ENCODE measurements at regions not wholly inside any gene's neighbourhood (a gene's known extent, or its start where the extent isn't known, plus 50 kb on each side); places are given as distances from the start of the nearest gene placed in this dataset.

DNA sequence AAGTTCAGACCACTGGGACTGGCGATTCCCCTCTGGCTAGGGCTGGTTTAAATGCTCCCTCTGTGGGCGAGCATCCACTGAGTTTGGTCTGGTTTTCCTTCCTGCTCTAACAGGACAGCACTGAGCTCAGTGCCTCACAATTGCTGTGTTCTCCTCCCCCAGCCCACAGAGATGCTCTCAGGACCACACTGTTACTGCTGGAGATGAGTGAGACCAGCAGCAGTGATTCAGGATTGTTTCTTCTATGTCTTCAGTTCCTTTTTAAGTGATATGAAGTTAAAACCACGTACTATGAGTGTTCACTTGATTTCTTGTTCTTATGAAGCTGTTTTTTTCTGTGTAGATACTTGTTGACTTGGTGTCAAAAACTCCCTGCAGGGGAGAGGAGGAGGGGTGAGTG lies 180.4 kb upstream of the COL8A1 start:
- in situ Hi-C loops (cut with MboI; ENCODE audit: low sequenced_read_pairs), result no loop called here

- in situ Hi-C loops (cut with MboI; ENCODE audit: low sequenced_read_pairs), result no loop called here
These were observed 195.8 kb upstream of the COL8A1 start for GRCh38 chr3:99442599-99442998.

DNA sequence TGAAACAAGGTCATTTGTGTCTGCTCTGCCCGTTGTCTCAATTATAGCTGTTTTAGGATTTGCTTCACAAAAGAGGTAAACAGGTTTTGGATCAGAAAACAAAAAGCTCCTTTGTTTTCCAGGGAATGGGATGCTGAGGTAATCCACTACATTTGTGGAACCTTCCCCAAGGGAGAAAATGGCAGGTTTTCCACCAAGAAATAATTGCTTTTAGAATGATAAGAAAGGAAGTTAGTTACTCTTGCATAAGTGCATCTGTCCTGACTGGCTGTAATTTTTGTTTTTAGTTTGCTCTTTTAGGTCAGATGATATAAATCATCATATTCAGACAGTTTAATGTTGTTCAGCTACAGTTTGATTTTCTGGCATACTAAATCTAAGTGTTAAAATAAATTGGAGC lies 198.5 kb upstream of the COL8A1 start:
- in situ Hi-C loops (cut with MboI; ENCODE audit: low sequenced_read_pairs), result no loop called here

- in situ Hi-C loops (cut with MboI; ENCODE audit: low sequenced_read_pairs), result no loop called here
These were observed 204.2 kb upstream of the COL8A1 start for GRCh38 chr3:99434190-99434589.

- in situ Hi-C loops (cut with MboI; ENCODE audit: low sequenced_read_pairs), result no loop called here
These were observed 207.9 kb upstream of the COL8A1 start for GRCh38 chr3:99430348-99431134.

DNA sequence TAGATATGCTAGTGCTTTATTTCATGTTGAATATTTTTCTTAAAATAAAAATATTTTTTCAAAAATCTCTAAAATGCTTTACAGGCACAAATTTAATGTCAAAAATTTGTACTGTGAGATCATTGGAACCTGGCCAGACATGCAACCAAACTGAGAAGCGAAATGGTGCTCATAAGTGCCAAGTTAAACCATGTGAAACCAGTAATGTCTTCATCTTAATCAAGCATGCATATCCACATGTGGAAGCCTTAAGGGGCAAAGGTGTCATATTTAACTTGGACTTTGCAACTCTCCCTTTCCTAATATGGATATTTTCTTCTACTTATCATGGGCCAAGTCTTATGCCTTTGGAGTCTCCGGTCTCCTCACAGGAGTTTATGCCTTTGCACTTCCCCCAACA lies 208.9 kb upstream of the COL8A1 start:
- in situ Hi-C loops (cut with MboI; ENCODE audit: low sequenced_read_pairs), result no loop called here

- in situ Hi-C loops (cut with MboI; ENCODE audit: low sequenced_read_pairs), result no loop called here
These were observed 212.5 kb upstream of the COL8A1 start for GRCh38 chr3:99425930-99426329.

DNA sequence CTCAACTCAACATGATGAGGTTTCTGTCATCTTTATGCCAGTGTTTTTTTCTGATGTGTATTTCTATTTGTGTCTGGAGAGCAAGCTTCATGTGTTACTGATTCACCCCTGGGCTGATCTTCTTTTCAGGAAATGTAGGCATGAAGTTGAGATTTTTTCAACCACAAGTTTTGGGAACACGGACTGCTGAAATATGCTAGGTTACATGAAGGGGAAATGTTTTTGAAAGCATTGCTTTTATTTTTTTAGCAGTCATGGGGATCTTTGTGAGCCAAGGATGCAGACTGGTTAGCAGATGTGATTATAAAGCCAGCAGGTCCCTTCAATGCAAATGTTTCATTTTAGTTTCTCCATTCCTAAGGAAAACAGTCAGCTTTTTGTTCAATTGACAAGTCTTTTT lies 219.3 kb upstream of the COL8A1 start:
- in situ Hi-C loops (cut with MboI; ENCODE audit: low sequenced_read_pairs), result no loop called here

- in situ Hi-C loops (cut with MboI; ENCODE audit: low sequenced_read_pairs), result no loop called here
These were observed 219.7 kb upstream of the COL8A1 start for GRCh38 chr3:99418709-99419108.

DNA sequence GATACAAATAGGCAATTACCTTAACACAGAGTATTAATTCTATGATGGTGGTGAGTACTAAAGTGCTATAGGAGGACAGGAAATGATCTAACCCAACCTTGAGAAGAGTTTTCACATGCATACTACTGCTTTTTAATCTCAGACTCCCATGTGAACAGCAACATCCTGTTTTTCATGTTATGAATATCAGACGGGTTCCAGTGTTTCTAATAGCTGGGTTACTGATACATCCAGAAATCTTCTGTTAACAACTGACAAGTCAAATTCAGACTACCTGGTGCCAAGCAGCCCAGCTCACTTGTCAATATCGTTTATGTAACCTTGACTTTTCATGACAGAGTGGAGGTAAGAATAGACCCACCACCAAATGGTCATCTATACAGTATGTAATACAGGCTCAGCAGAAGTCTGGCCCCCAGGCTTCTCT lies 220.2 kb upstream of the COL8A1 start:
- in situ Hi-C loops (cut with MboI; ENCODE audit: low sequenced_read_pairs), result no loop called here

DNA sequence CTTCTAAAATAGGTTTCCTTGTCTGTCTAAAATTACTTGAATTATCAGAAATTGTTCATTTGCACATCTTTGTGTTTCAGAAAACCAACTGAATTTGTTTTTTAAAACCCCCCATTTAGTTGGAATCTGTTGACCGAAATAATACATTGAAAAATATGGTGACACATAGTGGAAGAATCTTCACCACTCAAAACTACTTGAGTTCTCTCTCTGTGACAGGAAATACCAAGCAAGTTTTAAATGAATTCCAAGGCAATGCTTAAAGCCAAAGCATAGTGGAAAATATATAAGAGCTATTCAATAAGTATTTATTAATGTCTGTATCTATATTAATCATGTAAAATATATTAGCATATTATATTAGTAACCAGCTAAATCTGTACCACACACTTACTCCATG lies 224.9 kb upstream of the COL8A1 start:
- in situ Hi-C loops (cut with MboI; ENCODE audit: low sequenced_read_pairs), result no loop called here

DNA sequence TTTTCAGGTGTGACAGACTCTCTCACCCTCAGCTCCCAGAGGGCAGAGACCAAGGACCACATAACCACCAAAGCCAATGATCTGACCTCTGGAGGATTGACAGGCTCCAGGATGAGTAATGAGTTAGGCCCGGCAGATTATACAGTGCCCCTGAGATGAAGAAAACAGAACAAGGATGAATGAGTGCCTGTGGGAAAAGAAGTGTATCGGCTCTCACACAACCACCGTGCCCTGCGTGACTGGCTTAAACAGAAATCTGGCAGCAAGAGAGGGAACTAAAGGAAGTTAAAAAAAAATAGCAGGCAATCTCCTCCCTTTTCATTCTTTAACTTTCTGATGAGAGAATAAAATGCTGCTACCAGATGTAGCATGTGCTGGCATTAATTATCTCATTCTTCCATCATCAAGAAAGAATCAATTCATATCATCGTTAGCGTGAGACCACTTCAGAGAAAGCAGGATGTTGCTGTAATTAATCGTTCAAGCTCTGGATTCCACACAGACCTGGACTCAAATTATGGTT lies 227.5 kb upstream of the COL8A1 start:
- in situ Hi-C loops (cut with MboI; ENCODE audit: low sequenced_read_pairs), result no loop called here

DNA sequence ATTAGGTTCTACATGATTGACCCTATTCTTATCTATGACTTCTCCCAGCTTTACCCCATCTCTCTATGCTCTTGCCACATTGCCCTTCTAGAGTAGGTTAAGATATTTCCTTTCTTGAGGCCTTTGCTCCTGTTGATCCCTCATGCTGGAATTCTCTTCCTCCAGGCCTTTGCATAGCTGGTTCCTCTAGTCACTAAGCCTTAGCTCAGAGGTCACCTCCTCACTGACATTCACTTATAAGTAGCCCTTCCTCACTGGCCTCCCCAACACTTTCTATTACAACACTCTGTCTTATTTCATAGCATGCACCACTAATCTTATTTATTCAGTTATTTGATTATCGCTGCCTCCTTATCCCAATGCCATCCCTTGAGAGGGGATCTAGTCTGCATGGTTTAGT lies 228.4 kb upstream of the COL8A1 start:
- in situ Hi-C loops (cut with MboI; ENCODE audit: low sequenced_read_pairs), result no loop called here

- in situ Hi-C loops (cut with MboI; ENCODE audit: low sequenced_read_pairs), result no loop called here
These were observed 231.1 kb upstream of the COL8A1 start for GRCh38 chr3:99407257-99407656.

DNA sequence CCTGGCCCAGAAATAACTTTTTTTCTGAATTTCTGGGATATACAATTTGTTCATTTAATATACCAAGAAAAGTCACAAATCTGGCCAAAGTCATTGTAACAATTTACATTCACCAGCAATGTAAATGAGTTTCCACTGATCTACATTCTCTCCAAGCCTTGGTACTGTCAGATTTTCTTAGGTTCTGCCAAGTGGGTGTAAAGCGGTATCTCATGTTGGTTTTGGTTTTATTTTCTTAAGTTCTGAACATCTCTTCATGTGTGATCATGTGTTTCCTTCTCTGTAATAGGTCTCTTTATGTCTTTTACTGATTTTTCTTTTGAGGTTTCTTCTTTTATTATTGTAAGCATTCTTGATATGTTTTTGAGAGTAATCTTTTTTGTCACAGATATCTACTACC lies 235.6 kb upstream of the COL8A1 start:
- in situ Hi-C loops (cut with MboI; ENCODE audit: low sequenced_read_pairs), result no loop called here

GRCh38 chr3:99400352-99400751 lies 238.0 kb upstream of the COL8A1 start:
- in situ Hi-C loops (cut with MboI; ENCODE audit: low sequenced_read_pairs), result no loop called here

DNA sequence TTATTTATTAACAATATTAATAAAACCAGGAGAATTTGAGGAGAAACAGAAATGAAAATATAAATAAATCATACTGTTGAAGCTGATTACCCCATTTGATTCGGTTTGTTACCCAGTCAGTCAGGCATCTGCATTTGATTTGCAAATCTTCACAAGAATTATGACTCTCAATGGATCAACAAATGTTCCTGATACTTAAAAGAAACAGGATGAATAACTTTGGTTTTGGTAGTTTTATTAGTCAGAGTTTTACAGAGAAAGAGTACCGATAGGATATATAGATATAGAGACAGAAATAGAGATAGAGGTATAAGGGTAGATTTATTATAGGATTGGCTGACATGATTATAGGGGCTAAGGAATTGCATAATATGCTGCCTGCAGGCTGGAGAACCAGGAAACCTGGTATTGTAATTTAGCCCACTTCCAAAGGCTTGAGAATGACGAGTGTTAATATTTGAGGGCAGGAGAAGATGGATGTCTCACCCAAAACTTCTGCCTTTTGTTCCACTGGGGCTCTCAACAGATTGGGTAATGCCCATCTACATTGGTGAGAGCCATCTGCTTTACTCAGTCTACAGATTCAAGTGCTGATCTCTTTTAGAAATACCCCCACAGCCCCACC lies 241.6 kb upstream of the COL8A1 start:
- in situ Hi-C loops (cut with MboI; ENCODE audit: low sequenced_read_pairs), result no loop called here

DNA sequence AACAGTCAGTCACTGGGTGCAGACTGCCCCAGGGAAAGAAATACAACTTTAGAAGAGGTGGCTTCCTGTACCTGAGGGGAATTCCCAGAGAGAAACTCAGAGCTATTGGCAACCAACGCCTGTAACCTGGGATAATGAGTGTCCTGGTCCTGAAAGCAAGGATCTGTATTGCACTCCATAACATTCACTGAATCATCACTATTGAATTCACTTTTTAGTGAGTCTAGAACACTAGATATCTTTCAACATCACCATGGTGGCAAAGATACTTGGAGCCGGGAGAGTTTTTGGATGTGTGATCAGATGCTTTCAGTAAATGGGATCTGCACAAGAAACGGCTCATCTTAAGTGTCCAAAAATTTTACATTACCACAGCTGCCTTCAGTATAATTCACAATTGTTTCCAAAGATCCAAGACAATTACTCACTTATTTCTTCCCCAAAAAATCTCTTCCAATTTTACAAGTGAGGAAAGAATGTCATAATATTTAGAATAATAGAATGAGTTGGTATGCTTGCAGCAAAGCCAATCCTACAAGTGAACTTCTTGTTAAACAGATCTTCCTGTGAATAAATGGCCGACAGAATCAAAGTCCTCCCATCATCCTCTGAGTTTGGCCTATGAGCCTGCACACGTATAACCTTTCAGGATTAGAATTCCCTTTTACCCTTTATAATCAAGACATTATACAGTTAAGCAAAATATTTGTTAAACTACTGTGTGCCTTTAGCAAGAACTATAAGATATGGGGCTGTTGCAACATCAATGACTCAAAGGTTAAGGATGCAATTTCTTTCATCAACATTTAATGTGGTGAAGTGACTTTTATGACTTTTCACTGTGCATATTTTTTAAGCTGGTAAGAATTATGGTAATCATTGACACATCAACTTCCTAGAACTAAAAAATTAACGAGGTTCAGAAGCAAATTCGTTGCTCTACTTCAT lies 243.3 kb upstream of the COL8A1 start:
- in situ Hi-C loops (cut with MboI; ENCODE audit: low sequenced_read_pairs), result no loop called here

DNA sequence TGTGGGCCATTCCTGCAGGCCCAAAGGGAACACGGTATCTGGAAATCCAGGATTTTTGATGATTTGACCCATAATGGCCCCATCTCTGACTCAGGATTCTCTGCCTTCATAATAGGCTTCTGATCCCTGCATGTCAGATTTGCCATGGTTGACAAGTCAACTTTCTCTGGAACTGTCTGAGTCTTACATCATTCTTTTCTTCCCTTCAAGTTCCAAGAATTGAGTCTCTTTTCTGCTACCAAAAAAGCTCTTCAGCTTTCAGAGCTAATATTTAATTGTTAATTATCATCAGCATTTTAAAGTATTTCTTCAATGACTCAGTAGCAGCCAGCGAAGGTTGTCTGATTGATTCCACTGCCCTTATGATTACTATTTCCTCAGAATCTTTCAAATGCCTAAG lies 244.4 kb upstream of the COL8A1 start:
- in situ Hi-C loops (cut with MboI; ENCODE audit: low sequenced_read_pairs), result no loop called here

DNA sequence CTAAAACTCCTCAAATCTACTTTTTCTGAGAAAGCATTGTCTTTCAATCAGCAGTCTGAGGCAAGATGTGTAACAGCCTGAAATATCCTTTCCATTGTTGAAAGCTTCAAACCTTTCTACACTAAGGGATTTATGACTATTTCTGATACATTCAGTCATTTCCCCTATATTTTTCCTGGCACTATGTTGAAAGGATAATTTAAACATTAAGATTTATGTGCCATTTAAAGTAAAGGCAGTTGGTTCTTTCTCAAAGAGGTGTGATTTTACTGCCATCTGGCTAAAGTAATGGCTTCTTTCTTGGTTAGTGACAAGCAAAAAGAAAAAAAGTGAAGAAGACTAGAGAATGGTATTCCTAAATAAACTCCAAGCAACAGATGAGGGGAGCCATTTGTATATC lies 249.6 kb upstream of the COL8A1 start:
- in situ Hi-C loops (cut with MboI; ENCODE audit: low sequenced_read_pairs), result no loop called here

DNA sequence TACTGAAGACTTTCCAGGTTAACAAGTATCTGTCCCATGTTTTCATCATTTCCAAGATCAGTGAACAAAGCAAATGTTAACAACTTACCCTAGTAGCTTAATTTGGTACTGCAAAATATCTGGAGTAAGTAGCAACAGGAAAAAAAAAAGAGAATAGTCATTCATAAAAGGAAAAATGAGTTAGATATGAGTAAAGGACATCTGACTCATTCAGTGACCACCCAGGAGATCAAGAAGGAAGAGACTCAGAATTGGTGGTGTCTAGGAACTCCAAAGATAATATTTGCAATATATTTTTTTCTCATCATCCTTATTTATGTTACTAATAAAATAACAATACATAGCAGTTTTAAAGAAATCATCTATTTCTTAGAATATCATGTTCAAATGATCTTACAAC lies 253.8 kb upstream of the COL8A1 start:
- in situ Hi-C loops (cut with MboI; ENCODE audit: low sequenced_read_pairs), result no loop called here

All from HL-60/S4 treated with phorbol 12-myristate 13-acetate at 8.2 ng/mL for 4 days and 3 days (cell line).